H1 (cell line): ENCODE measurements at regions not wholly inside any gene's neighbourhood (a gene's known extent, or its start where the extent isn't known, plus 50 kb on each side); places are given as distances from the start of the nearest gene placed in this dataset.

Experiments used
- CTCF ChIA-PET: fragments of 300-600 bp; sonication (Branson Sonifier 250); formaldehyde crosslinking; loops from one replicate; lab custom pipeline; 2021; ENCODE audit not compliant: partially characterized antibody; lab: Charles Lee
- POLR2A ChIA-PET: fragments of 300-600 bp; sonication (Branson Sonifier 250); formaldehyde crosslinking; loops from one replicate; lab custom pipeline; 2021; ENCODE audit warnings: inconsistent platforms; ENCODE audit not compliant: partially characterized antibody; lab: Charles Lee
- DNase-seq, 2 experiments: peaks; one replicate each; pipeline versions ENCODE4 v3.0.0 to v3.0.0-alpha.2; 2010 to 2022; ENCODE audit warnings: low spot score in 2 of 2, low read depth in 1 of 2, mixed read lengths in 1 of 2
- FAIRE-seq: peaks from 2 replicates; lab custom pipeline; 2011; peaks lifted over from hg19 to GRCh38; lab: Jason Lieb, UNC
- H2AFZ ChIP-seq: 2 replicates; pipeline ENCODE4 v1.8.1; 2012; ENCODE audit warnings: low read length, inconsistent platforms
- H2AK5ac ChIP-seq: 2 replicates; pipeline ENCODE4 v1.6.1; 2013; ENCODE audit warnings: low read depth, low read length
- H2BK120ac ChIP-seq: replicated peaks from 2 replicates; pipeline ENCODE3; 2013; ENCODE audit warnings: low read depth, low read length, inconsistent platforms
- H2BK12ac ChIP-seq: 2 replicates; pipeline ENCODE4 v1.6.1; 2013; ENCODE audit warnings: low read depth, low read length
- H2BK15ac ChIP-seq: 2 replicates; pipeline ENCODE4 v1.6.1; 2013; ENCODE audit warnings: low read length
- H2BK20ac ChIP-seq: 2 replicates; pipeline ENCODE4 v1.6.1; 2013; ENCODE audit warnings: low read length
- H2BK5ac ChIP-seq: 2 replicates; pipeline ENCODE4 v1.6.1; 2013; ENCODE audit warnings: low read depth, low read length
- H3K14ac ChIP-seq: 2 replicates; pipeline ENCODE4 v1.6.1; 2013; ENCODE audit warnings: inconsistent platforms; ENCODE audit not compliant: insufficient read length
- H3K18ac ChIP-seq: 2 replicates; pipeline ENCODE4 v1.6.1; 2013; ENCODE audit warnings: low read length; ENCODE audit errors: extremely low read depth
- H3K23ac ChIP-seq: 2 replicates; pipeline ENCODE4 v1.6.1; 2013; ENCODE audit warnings: inconsistent platforms; ENCODE audit not compliant: insufficient read length
- H3K23me2 ChIP-seq: 2 replicates; pipeline ENCODE4 v1.6.1; 2013; ENCODE audit warnings: low read depth, low read length
- H3K27ac ChIP-seq: 2 replicates; pipeline ENCODE4 v1.6.1; 2011; ENCODE audit warnings: low read depth, low read length, inconsistent platforms
- H3K27me3 ChIP-seq, 4 experiments: replicated peaks in 1 of 4; 1 replicate in 1 of 4; 2 replicates in 3 of 4; pipeline versions ENCODE4 v1.6.1 to v1.8.1; 2011 to 2013; ENCODE audit warnings: low read length in 3 of 4, mild to moderate bottlenecking in 3 of 4, inconsistent platforms in 2 of 4, mixed read lengths in 2 of 4, moderate library complexity in 1 of 4; ENCODE audit not compliant: control insufficient read depth in 3 of 4, insufficient read depth in 3 of 4; ENCODE audit errors: extremely low read depth in 1 of 4
- H3K36me3 ChIP-seq, 4 experiments: 2 replicates each; pipeline versions ENCODE4 v1.6.1 to v1.8.1; 2011 to 2013; ENCODE audit warnings: mild to moderate bottlenecking in 4 of 4, low read length in 3 of 4, moderate library complexity in 2 of 4, control low read depth in 1 of 4, inconsistent platforms in 1 of 4; ENCODE audit not compliant: insufficient read depth in 4 of 4, control insufficient read depth in 2 of 4
- H3K4ac ChIP-seq: replicated peaks from 2 replicates; pipeline ENCODE3; 2013; ENCODE audit warnings: low read length, low read depth, mixed read lengths, inconsistent platforms; ENCODE audit not compliant: insufficient read length
- H3K4me1 ChIP-seq, 4 experiments: replicated peaks in 1 of 4; 1 replicate in 1 of 4; 2 replicates in 3 of 4; pipeline versions ENCODE4 v1.6.1 to v1.8.1; 2011 to 2013; ENCODE audit warnings: low read length in 3 of 4, inconsistent platforms in 2 of 4, mixed read lengths in 1 of 4; ENCODE audit not compliant: insufficient read depth in 4 of 4, control insufficient read depth in 3 of 4
- H3K4me2 ChIP-seq, 2 experiments: 2 replicates each; pipeline versions ENCODE4 v1.6.1 to v1.8.1; 2011 to 2013; ENCODE audit warnings: low read depth in 2 of 2, low read length in 2 of 2, control low read depth in 1 of 2, inconsistent platforms in 1 of 2, mild to moderate bottlenecking in 1 of 2; ENCODE audit not compliant: insufficient read depth in 1 of 2
- H3K4me3 ChIP-seq, 4 experiments: fragments of 200-600, 300-600 bp in 1 of 4; sonication (generic), shearing (Covaris generic), sonication (Bioruptor Twin) in 1 of 4; 2 replicates each; pipeline versions ENCODE4 v1.5.1 to v1.8.1; 2011 to 2016; ENCODE audit warnings: low read length in 4 of 4, low read depth in 3 of 4, control low read depth in 2 of 4, inconsistent platforms in 2 of 4, mild to moderate bottlenecking in 2 of 4, mixed read lengths in 1 of 4, moderate library complexity in 1 of 4; ENCODE audit not compliant: insufficient read depth in 2 of 4; ENCODE audit errors: extremely low read depth in 1 of 4
- H3K56ac ChIP-seq: replicated peaks from 2 replicates; pipeline ENCODE3; 2013; ENCODE audit warnings: low read depth, mild to moderate bottlenecking, mixed read lengths, low read length, inconsistent platforms; ENCODE audit not compliant: insufficient read length
- H3K79me1 ChIP-seq: 2 replicates; pipeline ENCODE4 v1.6.1; 2013; ENCODE audit warnings: low read depth, low read length, control low read depth
- H3K79me2 ChIP-seq, 2 experiments: 2 replicates each; pipeline versions ENCODE4 v1.6.1 to v1.8.1; 2012 to 2013; ENCODE audit warnings: low read length in 2 of 2, mild to moderate bottlenecking in 2 of 2, inconsistent platforms in 1 of 2; ENCODE audit not compliant: insufficient read depth in 2 of 2, control insufficient read depth in 1 of 2
- H3K9ac ChIP-seq, 4 experiments: replicated peaks in 1 of 4; 1 replicate in 1 of 4; 2 replicates in 3 of 4; pipeline versions ENCODE4 v1.6.1 to v1.8.1; 2011 to 2013; ENCODE audit warnings: low read depth in 3 of 4, low read length in 3 of 4, control low read depth in 2 of 4, mild to moderate bottlenecking in 2 of 4, moderate library complexity in 2 of 4, inconsistent platforms in 1 of 4; ENCODE audit errors: extremely low read depth in 1 of 4
- H3K9me3 ChIP-seq, 2 experiments: 2 replicates each; pipeline versions ENCODE4 v1.6.1 to v1.8.1; 2012 to 2013; ENCODE audit warnings: mild to moderate bottlenecking in 2 of 2, moderate library complexity in 2 of 2, control low read depth in 1 of 2, inconsistent platforms in 1 of 2, low read depth in 1 of 2, low read length in 1 of 2, mixed read lengths in 1 of 2; ENCODE audit not compliant: insufficient read depth in 2 of 2
- H4K20me1 ChIP-seq, 2 experiments: replicated peaks in 1 of 2; 2 replicates each; pipeline versions ENCODE3 to v1.8.1; 2011 to 2013; ENCODE audit warnings: inconsistent platforms in 2 of 2, low read length in 2 of 2, mild to moderate bottlenecking in 1 of 2; ENCODE audit not compliant: insufficient read depth in 2 of 2, control insufficient read depth in 1 of 2
- H4K5ac ChIP-seq: 2 replicates; pipeline ENCODE4 v1.6.1; 2013; ENCODE audit warnings: low read length, low read depth, mixed read lengths, inconsistent platforms; ENCODE audit not compliant: insufficient read length
- H4K8ac ChIP-seq: 2 replicates; pipeline ENCODE4 v1.8.0; 2013; ENCODE audit warnings: mild to moderate bottlenecking, moderate library complexity, low read length, inconsistent platforms; ENCODE audit not compliant: insufficient read depth; ENCODE audit errors: extremely low read depth
- H4K91ac ChIP-seq: replicated peaks from 2 replicates; pipeline ENCODE3; 2013; ENCODE audit warnings: low read length, mixed read lengths, inconsistent platforms; ENCODE audit not compliant: insufficient read length
- CBX5 ChIP-seq: fragments of 300-800, 300-1000 bp; sonication (generic); IDR thresholded peaks from 2 replicates; pipeline ENCODE4 v1.7.1; 2016; ENCODE audit warnings: antibody characterized with exemption, low read length, low read depth
- EP300 ChIP-seq, 2 experiments: IDR thresholded peaks; 1 replicate in 1 of 2; 2 replicates in 1 of 2; pipeline ENCODE4 v1.6.1; 2011 to 2012; ENCODE audit warnings: low read depth in 2 of 2, low read length in 2 of 2, mild to moderate bottlenecking in 2 of 2, borderline replicate concordance in 1 of 2, inconsistent platforms in 1 of 2, moderate library complexity in 1 of 2
- EZH2 ChIP-seq: fragments of 200-600 bp; sonication (generic); IDR thresholded peaks from 2 replicates; pipeline ENCODE4 v1.7.1; 2012; ENCODE audit warnings: low read depth, mild to moderate bottlenecking, moderate library complexity, low read length, inconsistent platforms; ENCODE audit not compliant: severe bottlenecking
- FOSL1 ChIP-seq: IDR thresholded peaks from 2 replicates; pipeline ENCODE4 v1.6.1; 2011; ENCODE audit warnings: mild to moderate bottlenecking, low read depth, low read length, moderate library complexity; ENCODE audit not compliant: insufficient read depth
- HDAC2 ChIP-seq, 2 experiments: fragments of 300-600 bp in 1 of 2; sonication (generic) in 1 of 2; IDR thresholded peaks; 2 replicates each; pipeline ENCODE4 v1.6.1; 2011 to 2012; ENCODE audit warnings: low read depth in 2 of 2, low read length in 2 of 2, mild to moderate bottlenecking in 2 of 2, moderate library complexity in 2 of 2, borderline replicate concordance in 1 of 2, inconsistent platforms in 1 of 2
- JUND ChIP-seq: IDR thresholded peaks from 2 replicates; pipeline ENCODE4 v1.6.1; 2011; ENCODE audit warnings: mild to moderate bottlenecking, improper control_type of control experiment, low read length
- PHF8 ChIP-seq: fragments of 200-600 bp; sonication (generic); conservative IDR thresholded peaks from 2 replicates; pipeline ENCODE4 v1.7.1; 2012; ENCODE audit warnings: low read depth, mild to moderate bottlenecking, inconsistent platforms, low read length, moderate library complexity
- POLR2AphosphoS5 ChIP-seq: IDR thresholded peaks from 2 replicates; pipeline ENCODE4 v1.6.1; 2011; ENCODE audit warnings: low read depth, low read length
- RFX5 ChIP-seq: IDR thresholded peaks from 2 replicates; pipeline ENCODE4 v1.6.1; 2011; ENCODE audit warnings: low read depth, low read length, improper control_type of control experiment, borderline replicate concordance
- SUZ12 ChIP-seq: fragments of 200-600 bp; sonication (generic); IDR thresholded peaks from 2 replicates; pipeline ENCODE4 v1.6.1; 2012; ENCODE audit warnings: mild to moderate bottlenecking, inconsistent platforms, low read length, moderate library complexity, mixed read lengths
- USF2 ChIP-seq: IDR thresholded peaks from 2 replicates; pipeline ENCODE4 v1.6.1; 2011; ENCODE audit warnings: low read length, improper control_type of control experiment
- ZNF274 ChIP-seq: IDR thresholded peaks from 2 replicates; pipeline ENCODE4 v1.7.0; 2012; ENCODE audit warnings: low read length, borderline replicate concordance; ENCODE audit errors: extremely low read depth
- WGBS, 2 experiments: shearing (Covaris generic) in 1 of 2; methylation state at CpG; one replicate each; pipeline versions ENCODE4 v1.1.6 to v1.1.7; 2013 to 2015; ENCODE audit warnings: low lambda C conversion rate in 2 of 2, mixed read lengths in 2 of 2, inconsistent platforms in 1 of 2, low coverage in 1 of 2, missing lambda C conversion rate in 1 of 2; ENCODE audit not compliant: insufficient replicate concordance in 2 of 2, insufficient coverage in 1 of 2, insufficient read length in 1 of 2; ENCODE audit errors: extremely low coverage in 1 of 2, missing lambda C conversion rate in 1 of 2; 5-methylcytosine and 5-hydroxymethylcytosine counted together

GRCh38 chr20:46804126-46804525 lies 90.5 kb upstream of the EYA2 start:
- Histone ChIP-seq H2BK5ac (no peak overlapping the region), H3K4me3 (no peak overlapping the region), H2BK20ac (no peak overlapping the region), H3K9ac (no peak overlapping the region), H2BK120ac (no peak overlapping the region), H3K23me2 (no peaks in the 10 kb centered on the region), H3K4ac (no peak overlapping the region), H3K79me2 (no peaks in the 10 kb centered on the region), H3K14ac (no peak overlapping the region), H2AK5ac (no peak overlapping the region), H3K18ac (no peak overlapping the region), H2AFZ (0 out of 2 replicates have a peak overlapping the region, but pooled peaks have one; percentile 1), H3K9me3 (no peaks in the 10 kb centered on the region), H3K56ac (no peak overlapping the region), H3K79me1 (no peaks in the 10 kb centered on the region), H4K91ac (no peak overlapping the region), H4K20me1 (no peaks in the 10 kb centered on the region), H3K36me3 (no peaks in the 10 kb centered on the region), H4K5ac (no peak overlapping the region), H3K27me3 (no peaks in the 10 kb centered on the region), H3K4me2 (no peak overlapping the region), H3K4me1 (peaks cover 0 to 4% (median under 1%) of the 10 kb centered on the region in 4 experiments; a peak in 2 of 7 replicates), H2BK15ac (no peak overlapping the region), H4K8ac (no peak overlapping the region), H3K23ac (no peak overlapping the region), H3K27ac (no peak overlapping the region), H2BK12ac (no peak overlapping the region)
- no peak for FAIRE-seq
- no peak for DNase-seq
- ChIA-PET CTCF (interaction anchor here (0.9 to 1.1 kb wide), 2 partner anchors 11 to 45 kb away, joined by 3 read pairs; no protein-coding TSS in a partner anchor), POLR2A (no interaction called here)
- 67% methylated on average over 1 of the region's 3 CpGs; no CpG with 5 or more reads in 1 of the 2 experiments for WGBS, 2 experiments
- TF ChIP-seq POLR2AphosphoS5 (no peak), USF2 (no peak), EP300 (IDR thresholded peaks at IDR 0.05; ENCODE audit: borderline replicate concordance in 1 of 2, low read depth in 2 of 2, low read length in 2 of 2) (no peak), EZH2 (no peak), HDAC2 (IDR thresholded peaks at IDR 0.05; ENCODE audit: borderline replicate concordance in 1 of 2, low read depth in 2 of 2, low read length in 2 of 2) (no peak), SUZ12 (no peak), RFX5 (no peak), CBX5 (no peak), PHF8 (no peak), FOSL1 (no peak), ZNF274 (no peak), JUND (no peak)
